Naive thymus-derived CD4-positive, alpha-beta T cell (primary cell): ENCODE measurements at regions not wholly inside any gene's neighbourhood (a gene's known extent, or its start where the extent isn't known, plus 50 kb on each side); places are given as distances from the start of the nearest gene placed in this dataset.
"Not testable (repeated sequence)": the region's sequence is repeated elsewhere in the genome, so short reads cannot be mapped to it uniquely, and the experiment has no call there.

Experiments used
- ATAC-seq: fragments of 150-1000 bp; cut with Tn5 transposase; 2 replicates; pipeline ENCODE4 v1.10.0; 2021; ENCODE audit warnings: mild to moderate bottlenecking, moderate library complexity
- CTCF ChIA-PET: fragments of 350-600 bp; sonication (Branson Sonifier 250); formaldehyde crosslinking; loops from one replicate; lab custom pipeline; 2021; ENCODE audit warnings: antibody characterized with exemption; lab: Charles Lee
- POLR2A ChIA-PET: fragments of 350-600 bp; sonication (Branson Sonifier 250); formaldehyde crosslinking; loops from one replicate; lab custom pipeline; 2021; ENCODE audit warnings: antibody characterized with exemption, inconsistent platforms; lab: Charles Lee
- DNase-seq, 9 donors: peaks; one replicate each; pipeline versions ENCODE4 v3.0.0 to v3.0.0-alpha.2; 2020 to 2022; ENCODE audit warnings: mixed read lengths in 1 of 9
- H3K27ac ChIP-seq: one replicate; pipeline ENCODE4 v1.7.0; 2013; ENCODE audit warnings: mild to moderate bottlenecking, low read depth, low read length, moderate library complexity
- H3K27me3 ChIP-seq, 2 donors: one replicate each; pipeline ENCODE4 v1.7.0; 2013; ENCODE audit warnings: low read length in 2 of 2, mild to moderate bottlenecking in 2 of 2, moderate library complexity in 2 of 2; ENCODE audit not compliant: control insufficient read depth in 2 of 2, insufficient read depth in 2 of 2
- H3K36me3 ChIP-seq, 3 experiments: 1 replicate in 2 of 3; 2 replicates in 1 of 3; pipeline ENCODE4 v1.7.0; 2013; ENCODE audit warnings: low read length in 3 of 3, mild to moderate bottlenecking in 3 of 3, moderate library complexity in 1 of 3; ENCODE audit not compliant: insufficient read depth in 3 of 3, control insufficient read depth in 2 of 3
- H3K4me1 ChIP-seq, 2 donors: one replicate each; pipeline ENCODE4 v1.7.0; 2013; ENCODE audit warnings: low read length in 2 of 2, mild to moderate bottlenecking in 2 of 2, moderate library complexity in 1 of 2; ENCODE audit not compliant: control insufficient read depth in 2 of 2, insufficient read depth in 2 of 2
- H3K4me3 ChIP-seq: 2 replicates; pipeline ENCODE4 v1.7.0; 2013; ENCODE audit warnings: mild to moderate bottlenecking, low read length
- H3K9me3 ChIP-seq, 3 experiments: 1 replicate in 2 of 3; 2 replicates in 1 of 3; pipeline ENCODE4 v1.7.0; 2013; ENCODE audit warnings: low read length in 3 of 3; ENCODE audit not compliant: control insufficient read depth in 2 of 3
- H3K27ac Mint-ChIP-seq, 9 donors: one replicate each; pipeline ENCODE4 v1.8.0; 2020 to 2022; ENCODE audit warnings: mixed read lengths in 9 of 9, mild to moderate bottlenecking in 8 of 9, moderate library complexity in 5 of 9, inconsistent platforms in 2 of 9
- H3K27me3 Mint-ChIP-seq, 5 donors: one replicate each; pipeline ENCODE4 v1.8.0; 2021 to 2022; ENCODE audit warnings: mixed read lengths in 5 of 5, mild to moderate bottlenecking in 1 of 5
- H3K36me3 Mint-ChIP-seq, 5 donors: one replicate each; pipeline ENCODE4 v1.8.0; 2020 to 2022; ENCODE audit warnings: mixed read lengths in 5 of 5, mild to moderate bottlenecking in 3 of 5, inconsistent platforms in 1 of 5
- H3K4me1 Mint-ChIP-seq, 7 donors: one replicate each; pipeline ENCODE4 v1.8.0; 2020 to 2022; ENCODE audit warnings: mixed read lengths in 7 of 7, mild to moderate bottlenecking in 3 of 7, inconsistent platforms in 1 of 7
- H3K4me3 Mint-ChIP-seq, 10 donors: one replicate each; pipeline ENCODE4 v1.8.0; 2020 to 2022; ENCODE audit warnings: mild to moderate bottlenecking in 10 of 10, mixed read lengths in 10 of 10, moderate library complexity in 6 of 10, inconsistent platforms in 2 of 10
- H3K9me3 Mint-ChIP-seq, 11 donors: one replicate each; pipeline ENCODE4 v1.8.0; 2020 to 2022; ENCODE audit warnings: mixed read lengths in 11 of 11, mild to moderate bottlenecking in 4 of 11, inconsistent platforms in 1 of 11, moderate library complexity in 1 of 11
- intact Hi-C, 2 donors: fragments of 100-400 bp; cut with micrococcal nuclease; formaldehyde crosslinking; loops; one replicate each; pipeline ENCODE4 v1.15.1; 2023

GRCh38 chr5:97234380-97234779 lies 51.3 kb upstream of the RIOK2 start:
- H3K27me3 ChIP-seq, H3K27ac ChIP-seq, H3K4me3 Mint-ChIP-seq, H3K36me3 ChIP-seq, H3K27ac Mint-ChIP-seq, H3K27me3 Mint-ChIP-seq, H3K36me3 Mint-ChIP-seq, ATAC-seq, POLR2A ChIA-PET, CTCF ChIA-PET, H3K4me1 ChIP-seq, H3K4me1 Mint-ChIP-seq, H3K9me3 ChIP-seq, H3K4me3 ChIP-seq, DNase-seq: not testable (repeated sequence)
- H3K9me3 Mint-ChIP-seq: peaks cover 0 to 17% (median 5%) of the 10 kb centered on the region in 11 donors
- intact Hi-C loops: loop anchor here in 1 of 2 donors (10.0 kb wide), 1 partner anchor 1830 kb away; no protein-coding TSS in a partner anchor

DNA sequence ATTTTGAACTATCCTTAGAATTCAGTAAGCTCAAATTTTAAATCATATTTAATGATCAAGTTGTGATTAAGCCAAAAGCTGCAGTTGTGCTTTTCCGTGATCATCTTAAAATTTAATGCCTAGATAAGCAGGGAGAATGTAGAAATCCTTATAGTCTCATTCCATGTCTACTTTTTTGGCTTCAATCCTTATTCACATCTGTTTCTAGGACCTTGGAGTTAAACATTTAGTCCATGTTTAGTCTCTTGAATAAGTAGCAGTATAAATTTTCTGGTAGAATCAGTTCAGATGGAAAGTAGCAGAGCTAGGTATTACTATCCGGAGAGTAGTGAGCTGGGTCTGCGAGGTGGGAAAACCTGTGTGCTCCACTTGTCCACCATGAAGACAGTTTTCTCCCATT lies 59.3 kb upstream of the RIOK2 start:
- POLR2A ChIA-PET: no interaction called here
- Histone ChIP-seq H3K27ac (no peak overlapping the region), H3K36me3 (no peaks in the 10 kb centered on the region), H3K4me1 (no peaks in the 10 kb centered on the region), H3K9me3 (no peaks in the 10 kb centered on the region), H3K27me3 (no peaks in the 10 kb centered on the region), H3K4me3 (no peak overlapping the region)
- CTCF ChIA-PET: no interaction called here
- Mint-ChIP-seq H3K27me3 (peaks cover 0 to 4% (median 0%) of the 10 kb centered on the region in 5 donors), H3K9me3 (peaks cover 0 to 5% (median 0%) of the 10 kb centered on the region in 11 donors), H3K36me3 (peaks cover 0 to 8% (median 3%) of the 10 kb centered on the region in 5 donors), H3K4me1 (no peaks in the 10 kb centered on the region), H3K4me3 (no peak overlapping the region), H3K27ac (no peak overlapping the region)
- ATAC-seq (no peak), DNase-seq (no peak)
- intact Hi-C loops: no loop called here

- no peak overlapping the region for H3K4me3 ChIP-seq
- DNase-seq: no peak
- H3K27me3 ChIP-seq: no peaks in the 10 kb centered on the region
- intact Hi-C loops: no loop called here
- Mint-ChIP-seq H3K4me1 (no peaks in the 10 kb centered on the region), H3K27ac (no peak overlapping the region), H3K27me3 (peaks cover 0 to 6% (median 0%) of the 10 kb centered on the region in 5 donors), H3K36me3 (peaks cover 0 to 8% (median 3%) of the 10 kb centered on the region in 5 donors), H3K9me3 (peaks cover 0 to 5% (median 0%) of the 10 kb centered on the region in 11 donors), H3K4me3 (no peak overlapping the region)
- ChIA-PET CTCF (no interaction called here), POLR2A (no interaction called here)
- H3K36me3 ChIP-seq: no peaks in the 10 kb centered on the region
- no peak overlapping the region for H3K27ac ChIP-seq
- H3K4me1 ChIP-seq: no peaks in the 10 kb centered on the region
- H3K9me3 ChIP-seq: no peaks in the 10 kb centered on the region
- ATAC-seq: no peak
Measured at GRCh38 chr5:97243353-97243752, 60.3 kb upstream of the RIOK2 start.

- H3K27me3 Mint-ChIP-seq: peaks cover 0 to 24% (median 6%) of the 10 kb centered on the region in 5 donors
- H3K36me3 Mint-ChIP-seq: peaks cover 0 to 6% (median 0%) of the 10 kb centered on the region in 5 donors
- intact Hi-C loops: no loop called here
- no peak overlapping the region for H3K27ac Mint-ChIP-seq
- no peaks in the 10 kb centered on the region for H3K4me1 ChIP-seq
- ATAC-seq (no peak), DNase-seq (no peak)
- CTCF ChIA-PET: no interaction called here
- no peak overlapping the region for H3K27ac ChIP-seq
- POLR2A ChIA-PET: no interaction called here
- H3K9me3 Mint-ChIP-seq: peaks cover 0 to 9% (median 4%) of the 10 kb centered on the region in 11 donors
- no peaks in the 10 kb centered on the region for H3K9me3 ChIP-seq
- H3K4me1 Mint-ChIP-seq: no peaks in the 10 kb centered on the region
- no peak overlapping the region for H3K4me3 ChIP-seq
- H3K36me3 ChIP-seq: no peaks in the 10 kb centered on the region
- H3K27me3 ChIP-seq: no peaks in the 10 kb centered on the region
- no peak overlapping the region for H3K4me3 Mint-ChIP-seq
Measured at GRCh38 chr5:97245386-97245785, 62.3 kb upstream of the RIOK2 start.

GRCh38 chr5:97250113-97250512 lies 67.1 kb upstream of the RIOK2 start:
- CTCF ChIA-PET: no interaction called here
- H3K4me3 ChIP-seq: no peak overlapping the region
- POLR2A ChIA-PET: no interaction called here
- Mint-ChIP-seq H3K4me3 (no peak overlapping the region), H3K4me1 (no peaks in the 10 kb centered on the region), H3K27me3 (peaks cover 0 to 24% (median 7%) of the 10 kb centered on the region in 5 donors), H3K9me3 (peaks cover 0 to 27% (median 11%) of the 10 kb centered on the region in 11 donors), H3K36me3 (peaks cover 0 to 6% (median 0%) of the 10 kb centered on the region in 5 donors), H3K27ac (no peak overlapping the region)
- H3K36me3 ChIP-seq: no peaks in the 10 kb centered on the region
- no peaks in the 10 kb centered on the region for H3K27me3 ChIP-seq
- intact Hi-C loops: no loop called here
- no peaks in the 10 kb centered on the region for H3K9me3 ChIP-seq
- DNase-seq (no peak), ATAC-seq (no peak)
- no peak overlapping the region for H3K27ac ChIP-seq
- H3K4me1 ChIP-seq: no peaks in the 10 kb centered on the region

DNA sequence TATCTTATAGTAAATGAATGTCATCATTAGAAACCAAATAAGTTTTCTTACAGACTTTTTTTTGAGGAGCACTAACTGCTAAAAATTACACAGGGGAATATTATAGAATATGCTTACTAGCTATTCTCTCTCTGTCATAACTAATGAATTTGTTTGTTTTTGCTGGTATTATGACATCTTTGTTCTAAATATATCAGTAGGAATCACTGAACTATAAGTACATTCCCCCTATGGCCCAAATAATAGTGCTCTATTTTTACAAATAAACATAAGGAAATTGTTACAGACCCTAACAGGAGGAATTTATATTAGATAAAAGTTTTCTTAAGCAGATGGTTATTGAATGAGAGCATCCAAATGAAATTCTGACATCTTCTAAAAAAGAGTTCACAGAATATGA lies 83.0 kb upstream of the RIOK2 start:
- CTCF ChIA-PET: no interaction called here
- peaks cover 0 to 32% (median 10%) of the 10 kb centered on the region in 11 donors for H3K9me3 Mint-ChIP-seq
- no peaks in the 10 kb centered on the region for H3K36me3 Mint-ChIP-seq
- Histone ChIP-seq H3K27me3 (no peaks in the 10 kb centered on the region), H3K4me3 (no peak overlapping the region), H3K4me1 (no peaks in the 10 kb centered on the region), H3K9me3 (no peaks in the 10 kb centered on the region), H3K36me3 (no peaks in the 10 kb centered on the region), H3K27ac (no peak overlapping the region)
- intact Hi-C loops: no loop called here
- DNase-seq (no peak), ATAC-seq (no peak)
- no peaks in the 10 kb centered on the region for H3K4me1 Mint-ChIP-seq
- no peak overlapping the region for H3K4me3 Mint-ChIP-seq
- H3K27ac Mint-ChIP-seq: no peak overlapping the region
- POLR2A ChIA-PET: no interaction called here
- H3K27me3 Mint-ChIP-seq: peaks cover 0 to 9% (median 6%) of the 10 kb centered on the region in 5 donors

DNA sequence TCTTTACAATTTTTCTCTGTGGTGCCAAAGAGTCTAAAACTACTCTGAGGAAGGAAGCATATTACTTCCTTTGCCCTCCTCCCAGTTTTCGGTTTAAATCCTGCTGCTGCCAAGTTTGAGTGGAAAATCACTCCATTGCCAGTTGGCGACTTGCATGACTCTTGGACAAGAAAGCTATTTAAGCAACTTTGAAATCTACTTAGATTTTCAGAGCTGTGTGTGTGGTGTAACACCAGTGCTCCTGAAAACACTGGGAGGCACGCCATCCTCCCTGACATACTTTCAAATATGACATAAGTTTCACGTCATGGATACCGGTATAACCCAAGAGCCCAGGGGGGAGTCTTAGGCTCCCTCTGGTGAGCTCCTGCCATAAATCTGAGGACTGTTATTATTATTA lies 83.5 kb upstream of the RIOK2 start:
- ChIA-PET CTCF (interaction anchor here (1.2 kb wide), 1 partner anchor 36 kb away, joined by 3 read pairs; no protein-coding TSS in a partner anchor), POLR2A (no interaction called here)
- H3K27ac ChIP-seq: no peak overlapping the region
- H3K4me3 Mint-ChIP-seq: no peak overlapping the region
- H3K27me3 Mint-ChIP-seq: peaks cover 0 to 9% (median 6%) of the 10 kb centered on the region in 5 donors
- H3K27ac Mint-ChIP-seq: no peak overlapping the region
- no peak for ATAC-seq
- H3K4me3 ChIP-seq: no peak overlapping the region
- peaks cover 0 to 32% (median 14%) of the 10 kb centered on the region in 11 donors for H3K9me3 Mint-ChIP-seq
- intact Hi-C loops: no loop called here
- peaks cover 0 to 2% (median 0%) of the 10 kb centered on the region in 5 donors for H3K36me3 Mint-ChIP-seq
- H3K4me1 Mint-ChIP-seq: no peaks in the 10 kb centered on the region
- no peaks in the 10 kb centered on the region for H3K4me1 ChIP-seq
- no peaks in the 10 kb centered on the region for H3K27me3 ChIP-seq
- no peak for DNase-seq
- H3K36me3 ChIP-seq: no peaks in the 10 kb centered on the region
- no peaks in the 10 kb centered on the region for H3K9me3 ChIP-seq
